Hindlimb muscle (tissue), 1 donor: ENCODE measurements at regions not wholly inside any gene's neighbourhood (a gene's known extent, or its start where the extent isn't known, plus 50 kb on each side); places are given as distances from the start of the nearest gene placed in this dataset.

Experiments used
- DNase-seq: peaks from one replicate; pipeline ENCODE4 v3.0.0-alpha.2; 2013

DNA sequence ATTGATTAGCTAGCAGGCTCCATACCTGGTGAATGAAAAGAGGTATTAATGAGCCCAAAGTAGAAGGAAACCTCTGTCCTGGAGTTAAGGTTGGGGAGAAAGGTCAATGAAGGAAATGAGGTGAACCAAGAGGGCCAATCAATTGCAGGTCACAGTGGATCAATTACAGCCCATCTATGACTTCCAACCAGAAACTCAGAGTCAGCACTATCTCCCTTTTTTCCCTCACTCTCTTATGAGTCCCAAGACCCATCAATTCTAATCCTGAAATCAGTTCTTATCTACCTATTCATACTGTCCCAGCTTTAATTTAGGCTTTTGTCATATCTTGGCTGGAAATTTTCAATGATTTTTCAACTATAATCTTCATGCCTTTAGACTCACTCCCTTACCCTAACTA is 433.2 kb upstream of the PKN2 start:
- DNase-seq = no peak

DNA sequence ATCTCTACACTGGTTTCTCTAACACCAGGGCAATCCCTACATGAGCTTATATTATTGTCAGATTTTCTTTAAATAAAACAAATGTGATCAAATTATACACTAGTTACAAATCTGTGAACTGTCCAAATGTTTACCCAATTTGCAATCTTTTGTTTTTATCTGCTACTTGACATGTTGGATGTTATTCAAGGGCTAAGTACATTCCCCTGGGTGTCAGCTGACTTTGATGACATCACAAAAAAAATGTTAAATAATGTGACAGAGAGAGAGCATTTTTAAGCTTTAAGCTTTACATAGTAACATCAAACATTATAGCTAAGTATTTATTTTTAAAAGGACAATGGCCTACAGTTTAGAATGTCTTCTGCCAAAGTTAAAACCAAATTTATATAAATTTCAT is 431.3 kb upstream of the PKN2 start:
- no peak for DNase-seq

GRCh38 chr1:88265606-88266005 is 418.5 kb upstream of the PKN2 start:
- DNase-seq = no peak

- DNase-seq = no peak
Observed at GRCh38 chr1:88266051-88266450, 418.0 kb upstream of the PKN2 start.

DNA sequence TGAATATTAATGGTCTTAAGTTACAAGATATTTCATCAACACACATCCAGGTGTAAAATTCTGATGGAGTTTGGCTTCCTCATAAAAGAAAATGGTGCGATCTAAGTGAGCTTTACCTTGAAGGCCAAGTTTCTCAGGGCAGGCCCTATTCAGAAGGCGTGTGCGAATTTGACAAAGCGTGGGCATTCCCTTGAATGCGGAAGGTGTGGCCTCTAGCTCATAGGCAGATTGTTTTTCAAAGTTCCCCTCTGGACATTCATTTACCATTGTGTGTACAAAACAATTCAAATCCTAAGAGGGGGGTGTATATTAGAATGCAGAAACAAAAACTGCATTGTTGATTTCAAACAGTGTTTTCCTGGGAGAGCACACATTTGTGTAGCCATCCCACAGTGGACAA is 411.9 kb upstream of the PKN2 start:
- DNase-seq = no peak

DNA sequence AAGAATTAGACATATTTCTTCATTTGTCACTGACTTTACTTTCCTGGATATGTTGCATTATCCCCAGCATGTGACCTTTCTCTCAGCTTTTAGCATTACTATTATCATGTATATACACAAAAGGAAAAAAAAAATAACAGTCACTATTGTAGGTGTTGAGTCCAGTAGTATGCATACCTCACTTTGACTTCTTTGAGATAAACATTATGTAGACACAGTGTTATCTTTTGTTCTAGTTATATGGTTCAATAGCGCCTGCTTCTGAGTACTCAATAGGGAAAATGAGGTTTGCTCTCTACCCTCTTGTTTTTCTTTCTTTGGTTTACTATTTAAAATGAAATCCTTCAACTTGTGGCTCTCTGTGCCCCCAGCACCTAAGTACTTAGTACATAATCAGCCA is 409.6 kb upstream of the PKN2 start:
- no peak for DNase-seq

GRCh38 chr1:88275259-88275862 is 408.7 kb upstream of the PKN2 start:
- no peak for DNase-seq

GRCh38 chr1:88276163-88276562 is 407.9 kb upstream of the PKN2 start:
- no peak for DNase-seq

GRCh38 chr1:88284066-88284465 is 400.0 kb upstream of the PKN2 start:
- no peak for DNase-seq

DNA sequence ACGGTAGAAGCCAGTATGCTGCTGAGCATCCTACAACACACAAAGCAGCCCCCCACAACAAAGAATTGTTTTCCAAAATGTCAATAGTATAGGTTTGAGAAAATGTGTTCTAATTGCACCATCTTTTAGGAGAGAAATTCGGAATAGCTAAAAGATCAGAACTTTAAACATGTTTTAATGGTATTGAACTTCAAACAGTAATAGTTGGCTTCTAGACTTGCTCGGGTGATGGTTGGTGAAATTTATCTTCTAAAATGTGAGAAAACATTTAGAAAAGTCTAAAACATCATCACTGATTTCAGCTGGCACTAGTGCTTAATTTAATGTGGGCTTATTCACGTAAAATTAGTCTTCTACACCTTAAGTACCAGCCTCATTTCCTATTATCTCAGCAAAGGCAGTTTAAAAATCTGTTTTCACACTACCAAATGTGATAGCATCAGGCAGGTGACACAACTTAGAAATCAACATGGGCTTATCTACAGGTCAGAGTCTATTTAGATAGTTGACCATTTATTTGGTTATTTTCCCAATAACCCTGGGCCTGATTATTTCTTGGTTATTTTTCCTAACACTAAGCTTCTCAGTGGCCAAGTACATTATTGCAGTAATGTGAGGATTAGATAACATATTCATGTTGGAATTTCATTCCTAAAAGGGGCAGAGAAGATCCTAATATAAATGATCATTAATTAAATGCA is 399.3 kb upstream of the PKN2 start:
- no peak for DNase-seq

GRCh38 chr1:88286716-88287115 is 397.4 kb upstream of the PKN2 start:
- DNase-seq = no peak

- DNase-seq = no peak
Observed at GRCh38 chr1:88288571-88288970, 395.5 kb upstream of the PKN2 start.

DNA sequence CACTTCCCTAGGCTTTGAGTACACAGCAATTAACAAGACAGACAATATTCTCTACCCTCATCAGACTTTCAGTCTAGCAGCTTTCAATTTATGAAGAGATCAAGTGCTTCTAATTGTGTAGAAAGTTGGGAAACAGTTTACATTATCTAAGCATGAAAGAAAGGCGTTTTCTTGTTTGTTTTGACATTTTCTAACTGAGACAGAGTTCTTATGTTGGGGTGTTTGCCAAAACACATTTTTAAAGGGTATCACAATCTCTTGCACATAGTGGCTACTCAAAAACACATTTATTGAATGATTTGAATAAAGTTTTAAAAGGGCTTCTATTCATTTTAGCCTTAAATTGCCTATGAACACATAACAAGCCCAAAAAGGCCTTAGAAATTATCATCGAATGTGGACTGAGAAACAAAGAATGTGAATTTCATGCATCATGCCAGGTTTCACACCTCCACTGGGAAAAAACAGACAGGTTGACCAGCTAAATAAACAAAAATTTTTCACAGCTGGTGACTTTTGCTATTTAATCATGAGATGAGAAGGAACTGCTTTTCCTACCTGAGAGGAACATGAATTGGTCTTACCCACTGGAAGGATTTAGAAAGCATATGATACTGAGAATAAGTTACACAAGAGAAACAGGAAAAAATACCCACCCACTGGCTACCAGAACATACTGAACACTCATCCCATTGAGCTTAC is 394.5 kb upstream of the PKN2 start:
- no peak for DNase-seq

DNA sequence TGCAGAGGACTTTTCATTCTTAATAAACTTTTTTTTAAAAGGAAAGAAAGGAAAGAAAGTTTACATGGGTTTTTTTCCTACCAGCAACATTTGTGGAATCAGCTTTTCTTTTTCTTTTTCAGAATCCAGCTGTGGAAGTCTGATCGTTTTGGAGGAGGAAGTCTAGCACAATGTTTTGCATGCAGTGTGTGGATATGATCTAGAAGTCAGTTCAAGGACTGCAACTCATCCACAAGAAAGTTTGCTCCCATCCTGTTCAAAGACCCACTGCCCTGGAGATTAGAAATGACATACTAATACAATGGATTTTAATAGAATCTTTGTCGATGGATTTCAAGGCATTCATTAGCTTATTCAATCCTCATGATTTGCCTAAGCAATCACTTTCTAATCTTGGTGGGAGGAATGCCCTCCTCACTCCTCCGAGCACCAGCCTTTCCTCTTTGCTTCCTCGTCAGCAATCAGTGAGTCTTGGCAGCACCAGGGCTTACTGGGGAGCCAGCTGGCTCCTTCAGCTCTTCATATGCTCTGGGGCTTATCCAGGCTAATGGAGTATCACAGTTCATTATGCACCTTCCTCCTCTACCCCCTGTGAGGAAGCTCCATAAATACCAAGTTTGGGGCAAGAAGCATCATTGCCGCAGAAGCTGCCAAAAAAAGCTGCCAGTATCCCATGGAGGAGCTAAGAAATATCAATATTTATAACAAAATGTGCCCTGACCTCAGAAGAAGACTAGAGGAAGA is 392.3 kb upstream of the PKN2 start:
- no peak for DNase-seq

- DNase-seq = no peak
Observed at GRCh38 chr1:88293691-88294190, 390.3 kb upstream of the PKN2 start.

DNA sequence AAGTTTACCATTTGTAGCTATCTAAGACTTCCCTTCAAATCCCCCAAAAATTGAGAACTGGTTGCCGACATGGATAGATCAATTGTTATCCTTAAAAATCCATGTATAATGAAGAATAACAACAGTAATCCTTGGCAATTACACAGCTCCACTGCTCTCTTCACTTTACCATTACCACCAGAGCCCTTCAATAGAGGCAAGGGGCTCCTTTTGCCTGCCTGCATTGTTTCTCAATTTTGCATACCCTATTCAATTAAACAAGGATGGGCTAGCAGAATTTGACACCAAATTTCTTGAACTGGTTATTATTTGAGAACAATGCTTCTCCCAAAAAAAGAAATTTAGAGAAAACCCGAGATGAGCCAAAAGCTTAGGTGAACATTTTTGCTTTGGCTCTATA is 387.8 kb upstream of the PKN2 start:
- no peak for DNase-seq

DNA sequence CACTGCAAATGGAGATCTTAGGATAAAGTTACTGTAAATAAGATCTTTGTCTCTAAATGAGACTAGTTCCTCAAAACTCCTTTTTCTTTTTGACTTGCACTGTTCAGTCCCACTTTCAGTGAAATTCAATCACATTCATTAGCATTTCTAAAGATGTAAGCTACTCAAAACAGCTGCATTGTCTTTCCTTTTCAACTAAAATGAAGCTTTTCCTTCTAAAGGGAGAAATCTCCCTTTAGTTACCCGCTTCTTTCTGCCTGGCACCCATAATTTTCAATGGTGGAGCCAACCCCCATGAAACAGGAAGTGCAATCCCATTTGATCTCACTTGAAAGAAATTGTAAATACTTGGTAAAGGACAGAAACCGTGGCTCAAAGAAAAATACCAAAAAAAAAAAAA is 387.4 kb upstream of the PKN2 start:
- DNase-seq = no peak

GRCh38 chr1:88298506-88298905 is 385.6 kb upstream of the PKN2 start:
- DNase-seq = no peak

DNA sequence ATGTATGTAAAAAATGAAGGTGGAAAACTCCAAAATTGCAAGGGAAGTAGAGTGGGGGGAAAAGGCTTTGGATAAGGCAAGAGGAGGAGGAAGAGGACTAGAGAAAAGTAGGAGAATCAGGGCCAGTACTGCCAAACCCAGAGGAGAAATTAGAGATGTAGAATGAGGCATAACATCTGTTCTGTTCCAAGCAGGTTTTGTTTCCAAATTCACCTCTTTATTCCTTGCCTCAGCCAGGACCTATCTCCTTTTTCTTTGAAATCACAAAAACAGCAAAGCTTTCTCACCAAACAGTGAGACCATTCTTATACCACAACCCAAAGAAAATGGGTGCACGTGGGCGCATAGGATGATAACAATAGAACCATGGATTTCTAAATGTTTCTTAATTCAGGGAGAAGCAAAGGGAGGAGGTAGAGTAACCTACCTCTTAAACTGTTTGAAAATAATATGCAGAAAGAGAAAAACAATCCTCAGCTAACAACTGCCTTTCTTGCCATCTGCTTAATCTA is 383.3 kb upstream of the PKN2 start:
- no peak for DNase-seq

GRCh38 chr1:88302843-88303486 is 381.1 kb upstream of the PKN2 start:
- peak; percentile 26 for DNase-seq

DNA sequence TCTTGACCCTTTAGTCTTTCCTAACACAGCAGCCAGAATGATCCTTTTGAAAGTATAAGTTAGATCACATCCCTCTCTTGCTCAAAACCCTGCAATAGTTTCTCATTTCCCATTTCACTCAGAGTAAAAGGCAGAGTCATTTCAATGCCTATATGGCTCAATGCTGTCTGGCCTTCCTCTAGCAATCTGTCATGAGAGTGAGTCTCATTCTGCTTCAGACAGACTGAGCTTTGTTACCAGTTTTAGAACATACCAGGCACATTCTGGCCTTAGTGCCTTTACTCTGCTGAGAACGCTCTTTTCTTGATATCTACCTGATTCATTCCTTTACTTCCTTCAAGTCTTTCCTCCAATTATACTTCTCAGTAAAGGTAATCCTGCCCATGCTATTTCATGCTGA is 372.8 kb upstream of the PKN2 start:
- no peak for DNase-seq

GRCh38 chr1:88311907-88312306 is 372.2 kb upstream of the PKN2 start:
- no peak for DNase-seq
